ENCODE measurements at regions not wholly inside any gene's neighbourhood (a gene's known extent, or its start where the extent isn't known, plus 50 kb on each side); places are given as distances from the start of the nearest gene placed in this dataset.
"Not testable (repeated sequence)": the region's sequence is repeated elsewhere in the genome, so short reads cannot be mapped to it uniquely, and the experiment has no call there.

- no peak for DNase-seq (ENCODE audit: low read depth)
- TF ChIP-seq CTCF (IDR thresholded peaks at IDR 0.05; ENCODE audit: low read length, missing control alignments): no peak
- no peak overlapping the region for H3K4me3 ChIP-seq (replicated peaks; ENCODE audit: low read depth, low read length)
These were observed 189.7 kb downstream of the ACTR3B start for GRCh38 chr7:152949253-152949652.

GRCh38 chr7:152949790-152950189 lies 190.2 kb downstream of the ACTR3B start:
- DNase-seq (ENCODE audit: low read depth): no peak
- no peak overlapping the region for H3K4me3 ChIP-seq (replicated peaks; ENCODE audit: low read depth, low read length)
- no peak for TF ChIP-seq CTCF (IDR thresholded peaks at IDR 0.05; ENCODE audit: low read length, missing control alignments)

GRCh38 chr7:152956006-152956405 lies 196.5 kb downstream of the ACTR3B start:
- no peak for DNase-seq (ENCODE audit: low read depth)
- no peak overlapping the region for H3K4me3 ChIP-seq (replicated peaks; ENCODE audit: low read depth, low read length)
- no peak for TF ChIP-seq CTCF (IDR thresholded peaks at IDR 0.05; ENCODE audit: low read length, missing control alignments)

GRCh38 chr7:152959610-152960009 lies 200.1 kb downstream of the ACTR3B start:
- no peak for DNase-seq (ENCODE audit: low read depth)
- no peak for TF ChIP-seq CTCF (IDR thresholded peaks at IDR 0.05; ENCODE audit: low read length, missing control alignments)
- H3K4me3 ChIP-seq (replicated peaks; ENCODE audit: low read depth, low read length): no peak overlapping the region

- DNase-seq (ENCODE audit: low read depth); H3K4me3 ChIP-seq (replicated peaks; ENCODE audit: low read depth, low read length): not testable (repeated sequence)
These were observed 202.2 kb downstream of the ACTR3B start for GRCh38 chr7:152961796-152962195.

GRCh38 chr7:152966189-152966588 lies 206.6 kb downstream of the ACTR3B start:
- no peak overlapping the region for H3K4me3 ChIP-seq (replicated peaks; ENCODE audit: low read depth, low read length)
- TF ChIP-seq CTCF (IDR thresholded peaks at IDR 0.05; ENCODE audit: low read length, missing control alignments): no peak
- no peak for DNase-seq (ENCODE audit: low read depth)

- TF ChIP-seq CTCF (IDR thresholded peaks at IDR 0.05; ENCODE audit: low read length, missing control alignments): no peak
- no peak overlapping the region for H3K4me3 ChIP-seq (replicated peaks; ENCODE audit: low read depth, low read length)
- no peak for DNase-seq (ENCODE audit: low read depth)
These were observed 208.4 kb downstream of the ACTR3B start for GRCh38 chr7:152967958-152968357.

- no peak for DNase-seq (ENCODE audit: low read depth)
- no peak overlapping the region for H3K4me3 ChIP-seq (replicated peaks; ENCODE audit: low read depth, low read length)
- no peak for TF ChIP-seq CTCF (IDR thresholded peaks at IDR 0.05; ENCODE audit: low read length, missing control alignments)
These were observed 209.0 kb downstream of the ACTR3B start for GRCh38 chr7:152968514-152968913.

Data from fibroblast of pulmonary artery (primary cell).